ENCODE measurements at regions not wholly inside any gene's neighbourhood (a gene's known extent, or its start where the extent isn't known, plus 50 kb on each side); places are given as distances from the start of the nearest gene placed in this dataset.
A peak's percentile ranks its signal among the peaks of the same experiment; 100 is the strongest.

GRCh38 chr6:18962361-18962905 is 575.3 kb downstream of the RNF144B start:
- no peaks in the 10 kb centered on the region for H3K36me3 ChIP-seq (ENCODE audit: insufficient read depth, low read length)
- no peak overlapping the region for H2AFZ ChIP-seq (ENCODE audit: low read depth, low read length)
- H3K4me2 ChIP-seq (ENCODE audit: low read length) = peak overlapping the region; percentile 50
- H3K27me3 ChIP-seq (ENCODE audit: insufficient read depth, low read depth, low read length) = no peaks in the 10 kb centered on the region
- H3F3A ChIP-seq (ENCODE audit: insufficient read depth, low read length, poor library complexity, severe bottlenecking) = peaks cover 5% of the 10 kb centered on the region
- H3K9me2 ChIP-seq (ENCODE audit: insufficient read depth, low read length) = no peaks in the 10 kb centered on the region
- H3K9ac ChIP-seq (ENCODE audit: low read length) = peak overlapping the region; percentile 34
- no peaks in the 10 kb centered on the region for H3K9me3 ChIP-seq (ENCODE audit: low read length)
- H3K27ac ChIP-seq (ENCODE audit: low read length) = peak overlapping the region; percentile 75
- TF ChIP-seq, protein P1, sequence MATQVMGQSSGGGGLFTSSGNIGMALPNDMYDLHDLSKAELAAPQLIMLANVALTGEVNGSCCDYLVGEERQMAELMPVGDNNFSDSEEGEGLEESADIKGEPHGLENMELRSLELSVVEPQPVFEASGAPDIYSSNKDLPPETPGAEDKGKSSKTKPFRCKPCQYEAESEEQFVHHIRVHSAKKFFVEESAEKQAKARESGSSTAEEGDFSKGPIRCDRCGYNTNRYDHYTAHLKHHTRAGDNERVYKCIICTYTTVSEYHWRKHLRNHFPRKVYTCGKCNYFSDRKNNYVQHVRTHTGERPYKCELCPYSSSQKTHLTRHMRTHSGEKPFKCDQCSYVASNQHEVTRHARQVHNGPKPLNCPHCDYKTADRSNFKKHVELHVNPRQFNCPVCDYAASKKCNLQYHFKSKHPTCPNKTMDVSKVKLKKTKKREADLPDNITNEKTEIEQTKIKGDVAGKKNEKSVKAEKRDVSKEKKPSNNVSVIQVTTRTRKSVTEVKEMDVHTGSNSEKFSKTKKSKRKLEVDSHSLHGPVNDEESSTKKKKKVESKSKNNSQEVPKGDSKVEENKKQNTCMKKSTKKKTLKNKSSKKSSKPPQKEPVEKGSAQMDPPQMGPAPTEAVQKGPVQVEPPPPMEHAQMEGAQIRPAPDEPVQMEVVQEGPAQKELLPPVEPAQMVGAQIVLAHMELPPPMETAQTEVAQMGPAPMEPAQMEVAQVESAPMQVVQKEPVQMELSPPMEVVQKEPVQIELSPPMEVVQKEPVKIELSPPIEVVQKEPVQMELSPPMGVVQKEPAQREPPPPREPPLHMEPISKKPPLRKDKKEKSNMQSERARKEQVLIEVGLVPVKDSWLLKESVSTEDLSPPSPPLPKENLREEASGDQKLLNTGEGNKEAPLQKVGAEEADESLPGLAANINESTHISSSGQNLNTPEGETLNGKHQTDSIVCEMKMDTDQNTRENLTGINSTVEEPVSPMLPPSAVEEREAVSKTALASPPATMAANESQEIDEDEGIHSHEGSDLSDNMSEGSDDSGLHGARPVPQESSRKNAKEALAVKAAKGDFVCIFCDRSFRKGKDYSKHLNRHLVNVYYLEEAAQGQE (IDR thresholded peaks at IDR 0.05; ENCODE audit: borderline replicate concordance) = peak; percentile 84
- TF ChIP-seq CTCF (IDR thresholded peaks at IDR 0.05; ENCODE audit: poor library complexity, severe bottlenecking) (no peak), MXI1 (conservative IDR thresholded peaks at IDR 0.05; ENCODE audit: poor library complexity, severe bottlenecking) (no peak), POLR2AphosphoS5 (IDR thresholded peaks at IDR 0.05) (no peak), EP300 (conservative IDR thresholded peaks at IDR 0.05; ENCODE audit: poor library complexity, severe bottlenecking) (no peak), RAD21 (conservative IDR thresholded peaks at IDR 0.05) (no peak), TAF1 (IDR thresholded peaks at IDR 0.05; ENCODE audit: low read depth) (no peak)
- H4K20me1 ChIP-seq (ENCODE audit: insufficient read depth) = no peaks in the 10 kb centered on the region
- peak overlapping the region; percentile 35 for H3K4me3 ChIP-seq (ENCODE audit: low read length)
- no peaks in the 10 kb centered on the region for H3K79me2 ChIP-seq (replicated peaks; ENCODE audit: insufficient read depth, low read length)

DNA sequence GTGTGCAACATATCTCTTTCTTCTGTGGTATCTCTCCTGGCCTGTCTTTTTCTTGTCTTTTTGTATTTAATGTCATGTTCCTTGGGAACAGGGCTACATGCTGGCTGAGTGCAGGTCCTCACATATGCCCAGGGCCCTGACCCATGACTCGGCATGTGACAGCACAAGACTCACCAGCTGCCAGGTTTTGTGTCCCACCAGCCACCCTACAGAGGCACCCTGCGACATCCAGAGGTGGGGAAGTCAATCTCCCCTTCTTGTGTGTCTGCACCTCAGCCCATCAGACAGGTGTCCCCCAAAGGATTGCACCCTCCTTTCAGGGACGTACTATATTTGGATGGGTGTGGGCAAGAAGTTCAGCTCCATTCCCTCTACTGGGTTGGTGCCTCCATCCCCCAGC is 576.3 kb downstream of the RNF144B start:
- Histone ChIP-seq H3K36me3 (ENCODE audit: insufficient read depth, low read length) (no peaks in the 10 kb centered on the region), H3K79me2 (replicated peaks; ENCODE audit: insufficient read depth, low read length) (no peaks in the 10 kb centered on the region), H3F3A (ENCODE audit: insufficient read depth, low read length, poor library complexity, severe bottlenecking) (peaks cover 5% of the 10 kb centered on the region), H4K20me1 (ENCODE audit: insufficient read depth) (no peaks in the 10 kb centered on the region), H3K27ac (ENCODE audit: low read length) (peak overlapping the region; percentile 75), H3K9me2 (ENCODE audit: insufficient read depth, low read length) (no peaks in the 10 kb centered on the region), H3K4me3 (ENCODE audit: low read length) (no peak overlapping the region), H3K9me3 (ENCODE audit: low read length) (no peaks in the 10 kb centered on the region), H3K4me2 (ENCODE audit: low read length) (no peak overlapping the region), H2AFZ (ENCODE audit: low read depth, low read length) (no peak overlapping the region), H3K9ac (ENCODE audit: low read length) (peak overlapping the region; percentile 20), H3K27me3 (ENCODE audit: insufficient read depth, low read depth, low read length) (no peaks in the 10 kb centered on the region)
- no peak for TF ChIP-seq RAD21 (conservative IDR thresholded peaks at IDR 0.05)
- TF ChIP-seq POLR2AphosphoS5 (IDR thresholded peaks at IDR 0.05) = no peak
- no peak for TF ChIP-seq MXI1 (conservative IDR thresholded peaks at IDR 0.05; ENCODE audit: poor library complexity, severe bottlenecking)
- no peak for TF ChIP-seq SMC3 (conservative IDR thresholded peaks at IDR 0.05; ENCODE audit: poor library complexity)
- TF ChIP-seq EP300 (conservative IDR thresholded peaks at IDR 0.05; ENCODE audit: poor library complexity, severe bottlenecking) = no peak
- no peak for TF ChIP-seq CTCF (IDR thresholded peaks at IDR 0.05; ENCODE audit: poor library complexity, severe bottlenecking)
- no peak for TF ChIP-seq EZH2 (IDR thresholded peaks at IDR 0.05; ENCODE audit: borderline replicate concordance, insufficient read depth, low read length, poor library complexity, severe bottlenecking)
- TF ChIP-seq, protein P1 (IDR thresholded peaks at IDR 0.05; ENCODE audit: borderline replicate concordance) = no peak
- no peak for TF ChIP-seq TAF1 (IDR thresholded peaks at IDR 0.05; ENCODE audit: low read depth)
